IPS DF 4.7 (cell line): ENCODE measurements at regions not wholly inside any gene's neighbourhood (a gene's known extent, or its start where the extent isn't known, plus 50 kb on each side); places are given as distances from the start of the nearest gene placed in this dataset.
"Not testable (repeated sequence)": the region's sequence is repeated elsewhere in the genome, so short reads cannot be mapped to it uniquely, and the experiment has no call there.

Experiments used
- DNase-seq: peaks from one replicate; pipeline ENCODE4 v3.0.0-alpha.2; 2013; ENCODE audit warnings: low spot score; ENCODE audit errors: extremely low read depth

DNA sequence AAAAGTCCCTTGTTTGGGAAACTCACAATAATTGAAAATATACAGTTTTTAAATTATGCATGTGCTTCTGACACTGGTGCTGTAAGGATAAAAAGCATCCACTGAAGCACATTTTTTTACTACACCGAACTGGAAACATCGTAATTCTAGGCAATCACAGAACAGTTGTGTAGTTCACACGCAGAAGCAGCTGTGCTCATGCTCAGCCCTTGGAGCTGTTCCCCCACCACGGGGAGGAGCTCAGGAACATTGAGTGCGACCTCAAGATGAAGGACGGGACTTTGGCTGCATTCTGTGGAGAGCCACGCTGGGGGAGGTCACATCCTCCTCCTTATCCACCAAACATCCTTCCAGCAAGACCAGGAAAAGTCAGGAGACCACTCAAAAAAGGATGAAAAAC is 466.3 kb upstream of the CDH4 start:
- no peak for DNase-seq

DNA sequence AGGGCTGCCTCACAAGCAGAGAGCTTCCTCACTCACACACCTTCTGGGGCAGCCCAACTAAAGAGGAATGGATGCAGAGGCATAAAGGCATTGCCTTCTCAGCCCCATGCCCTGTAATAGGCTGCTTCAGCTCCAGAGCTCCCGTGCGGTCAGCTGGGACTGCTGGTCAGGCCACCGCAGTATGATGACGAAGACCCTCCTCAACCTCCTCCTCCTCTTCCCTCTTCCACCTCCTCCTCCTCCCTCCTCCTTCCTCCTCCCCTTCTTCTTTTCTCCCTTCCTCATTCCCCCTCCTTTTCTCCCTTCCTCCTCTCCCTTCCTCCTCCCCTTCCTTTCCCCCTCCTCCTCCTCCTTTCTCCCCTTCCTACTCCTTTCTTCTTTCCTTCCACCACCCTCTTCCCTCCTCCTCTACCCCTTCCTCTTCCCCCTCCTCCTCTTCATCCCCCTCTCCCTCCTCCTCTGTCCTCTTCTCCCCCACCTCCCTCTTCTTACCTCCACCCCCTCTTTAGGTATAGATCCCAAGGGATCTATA is 465.3 kb upstream of the CDH4 start:
- DNase-seq, result no peak

DNA sequence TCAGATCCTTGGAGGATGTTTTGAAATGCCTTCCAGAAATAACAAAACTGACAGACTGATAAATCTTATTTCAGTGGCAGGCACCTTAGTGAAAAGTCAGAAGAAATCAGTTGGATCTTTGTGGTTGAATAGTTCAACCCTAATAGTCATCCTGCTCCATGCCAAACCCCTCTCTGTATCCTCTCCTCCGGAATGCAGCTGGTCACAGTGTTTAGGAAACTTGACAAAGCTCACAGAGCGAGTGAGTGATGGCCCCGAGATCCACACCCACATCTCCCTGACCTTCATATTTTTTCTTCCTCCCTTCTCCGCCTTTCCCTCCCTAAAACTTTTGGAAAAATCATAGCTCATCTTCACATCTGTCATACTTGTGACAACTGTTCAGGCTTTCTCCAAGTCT is 464.8 kb upstream of the CDH4 start:
- no peak for DNase-seq

DNA sequence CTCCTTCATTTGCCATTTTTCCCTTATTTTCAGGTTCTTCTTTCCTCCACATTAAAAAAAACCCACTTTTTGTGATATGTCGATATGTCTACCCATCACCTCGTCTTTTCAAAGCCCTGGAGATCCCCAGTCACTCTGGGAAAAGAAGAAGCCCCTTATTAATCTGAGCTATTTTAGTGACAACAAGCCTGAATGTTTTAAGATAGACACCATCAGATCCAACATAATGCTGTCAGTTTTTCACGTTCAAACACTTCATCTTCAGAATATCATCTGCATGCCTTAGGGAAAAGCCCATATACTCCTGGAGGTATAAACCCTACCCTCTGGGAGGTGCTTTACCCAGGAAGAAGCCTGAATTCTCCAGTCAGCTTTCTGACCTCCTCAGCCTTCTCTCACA is 464.0 kb upstream of the CDH4 start:
- DNase-seq, result no peak

DNA sequence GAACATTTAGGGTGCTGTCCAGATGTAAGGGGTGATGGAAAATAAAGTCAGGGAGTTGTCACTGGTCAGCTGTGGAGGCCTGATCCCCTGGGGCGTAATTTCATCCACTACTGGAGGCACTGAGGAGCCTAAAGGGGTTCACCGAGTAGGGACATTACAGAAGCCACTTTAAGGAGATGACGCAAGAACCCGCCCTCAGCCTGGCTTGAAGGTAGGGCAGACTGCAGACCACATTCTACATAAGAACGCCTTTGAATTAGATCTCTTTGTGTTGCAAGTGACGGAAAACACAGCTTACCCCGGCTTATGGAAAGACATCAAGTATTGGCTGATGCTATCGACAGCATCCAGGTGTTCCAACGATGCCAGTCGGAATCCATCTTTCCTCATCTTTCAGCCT is 462.7 kb upstream of the CDH4 start:
- DNase-seq, result no peak

DNA sequence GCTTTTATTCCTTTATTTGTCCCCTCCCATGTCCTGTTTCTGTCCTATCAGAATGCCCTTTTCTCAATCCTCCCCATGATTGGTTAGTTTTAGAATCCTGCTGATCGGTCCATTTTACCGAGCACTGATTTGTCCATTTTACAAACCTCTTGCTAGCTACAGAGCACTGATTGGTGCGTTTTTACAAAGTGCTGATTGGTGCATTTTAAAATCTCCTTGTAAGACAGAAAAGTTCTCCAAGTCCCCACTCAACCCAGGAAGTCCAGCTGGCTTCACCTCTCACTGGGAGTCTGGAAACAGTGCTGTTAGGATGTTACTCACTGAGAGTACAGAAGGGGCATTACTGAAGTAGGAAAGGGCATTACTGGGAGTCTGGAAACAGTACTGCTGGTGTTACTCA is 461.7 kb upstream of the CDH4 start:
- not testable (repeated sequence) for DNase-seq

DNA sequence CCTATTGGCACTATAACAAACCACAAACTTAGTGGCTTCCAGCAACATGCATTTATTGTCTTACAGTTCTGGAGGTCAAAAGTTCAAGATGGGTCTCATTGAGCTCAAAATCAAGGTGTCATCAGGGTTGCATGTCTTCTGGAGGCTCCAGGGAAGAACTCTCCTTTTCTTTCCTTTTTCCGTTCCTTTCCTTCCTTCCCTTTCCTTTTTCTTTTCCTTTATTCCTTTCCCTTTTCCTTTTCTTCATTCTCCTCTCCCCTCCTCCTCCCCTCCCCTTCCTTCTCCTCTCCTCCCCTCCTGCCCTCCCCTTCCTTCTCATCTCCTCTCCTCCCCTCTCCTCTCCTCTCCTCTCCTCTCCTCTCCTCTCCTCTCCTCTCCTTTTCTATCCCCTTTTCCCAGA is 460.2 kb upstream of the CDH4 start:
- no peak for DNase-seq

DNA sequence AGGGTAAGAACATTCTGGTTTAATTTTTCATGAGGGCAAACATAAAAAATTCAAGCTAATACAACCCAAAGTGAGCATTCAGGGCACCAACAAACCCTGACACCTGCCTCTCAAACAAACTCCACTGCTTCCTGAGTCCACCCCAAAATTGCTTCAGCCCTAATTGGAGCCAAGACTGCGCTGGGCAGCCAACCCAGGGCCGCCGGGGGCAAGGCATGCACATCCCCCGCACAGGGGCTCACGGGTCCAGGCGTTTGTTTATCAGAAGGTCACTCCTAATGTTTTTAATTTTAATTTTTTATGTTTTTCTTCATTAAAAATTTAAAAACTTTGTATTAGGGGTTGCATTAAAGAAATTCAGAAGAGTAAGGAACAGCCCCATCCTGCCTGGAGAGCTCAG is 459.1 kb upstream of the CDH4 start:
- DNase-seq, result no peak

DNA sequence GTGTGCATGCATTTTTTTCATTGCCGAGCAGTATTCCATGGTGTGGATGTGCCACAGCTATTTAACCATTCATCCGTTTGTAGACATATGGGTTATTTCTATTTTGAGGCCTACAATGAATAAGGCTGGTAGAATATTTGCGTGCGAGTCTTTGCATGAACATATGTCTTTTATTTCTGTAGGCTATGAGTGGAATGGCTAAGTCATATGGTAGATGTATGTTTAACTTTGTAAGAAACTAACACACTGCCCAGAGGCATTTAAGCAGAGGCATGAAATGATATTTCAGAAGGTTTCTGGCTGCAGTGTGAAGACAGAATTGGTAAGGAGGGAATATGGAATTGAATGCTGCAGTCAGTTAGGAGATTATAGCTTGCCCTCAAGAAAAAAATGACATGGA is 457.4 kb upstream of the CDH4 start:
- DNase-seq, result no peak

DNA sequence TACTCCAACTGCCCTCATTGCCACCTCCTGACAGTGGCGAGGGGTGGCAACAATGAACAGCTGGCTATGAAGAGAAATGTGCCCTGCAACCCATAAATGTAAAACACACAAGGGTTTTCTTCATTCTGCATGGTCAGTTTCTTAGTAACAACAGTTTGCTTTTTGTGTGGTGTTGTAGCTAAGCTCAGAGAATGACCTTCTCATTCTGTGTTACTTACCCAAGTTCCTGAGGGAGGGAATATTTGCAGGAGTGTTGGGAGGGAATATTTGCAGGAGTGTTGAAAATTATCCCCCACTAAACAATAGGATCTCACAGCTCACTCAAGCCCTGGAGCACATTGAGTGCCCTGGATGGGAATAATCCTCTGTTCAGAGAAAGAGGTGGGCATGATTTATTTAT is 456.4 kb upstream of the CDH4 start:
- DNase-seq, result no peak

DNA sequence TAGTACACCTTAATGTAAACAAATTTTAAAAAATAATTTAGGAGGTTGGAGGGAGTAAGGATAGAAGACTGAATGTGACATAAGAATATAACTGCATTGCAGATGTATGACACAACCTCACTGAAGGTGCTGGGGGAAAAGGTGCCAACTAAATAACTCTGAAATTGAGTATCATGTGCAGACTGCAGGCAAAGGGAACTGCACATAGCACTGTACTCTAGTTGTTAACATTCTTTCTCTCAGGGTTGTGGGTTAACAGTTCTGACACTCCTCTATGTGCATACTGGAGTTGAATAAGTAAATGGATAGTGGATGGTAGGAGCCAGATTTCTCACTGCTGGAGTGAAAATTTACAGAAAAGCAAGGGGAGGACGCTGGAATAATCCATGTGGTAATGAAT is 451.9 kb upstream of the CDH4 start:
- no peak for DNase-seq

DNA sequence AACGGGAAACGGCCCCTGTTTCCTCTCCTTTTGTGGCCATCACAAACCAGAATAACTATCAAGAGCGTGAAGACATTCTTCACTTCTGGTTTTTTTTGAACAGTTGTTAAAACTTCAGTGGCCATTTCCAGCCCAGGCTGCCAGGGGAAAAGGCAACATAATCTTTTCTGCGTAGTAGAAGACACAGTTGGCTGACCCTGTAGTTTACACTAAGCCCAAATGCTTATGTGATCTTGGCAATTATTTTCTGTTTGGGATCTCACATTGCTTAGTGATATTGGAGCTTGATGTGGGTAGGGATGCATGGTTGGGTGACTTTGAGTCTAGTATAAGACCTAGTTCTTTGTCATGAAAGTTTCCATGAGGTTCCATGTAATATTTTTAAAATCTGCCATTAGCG is 449.4 kb upstream of the CDH4 start:
- no peak for DNase-seq

DNA sequence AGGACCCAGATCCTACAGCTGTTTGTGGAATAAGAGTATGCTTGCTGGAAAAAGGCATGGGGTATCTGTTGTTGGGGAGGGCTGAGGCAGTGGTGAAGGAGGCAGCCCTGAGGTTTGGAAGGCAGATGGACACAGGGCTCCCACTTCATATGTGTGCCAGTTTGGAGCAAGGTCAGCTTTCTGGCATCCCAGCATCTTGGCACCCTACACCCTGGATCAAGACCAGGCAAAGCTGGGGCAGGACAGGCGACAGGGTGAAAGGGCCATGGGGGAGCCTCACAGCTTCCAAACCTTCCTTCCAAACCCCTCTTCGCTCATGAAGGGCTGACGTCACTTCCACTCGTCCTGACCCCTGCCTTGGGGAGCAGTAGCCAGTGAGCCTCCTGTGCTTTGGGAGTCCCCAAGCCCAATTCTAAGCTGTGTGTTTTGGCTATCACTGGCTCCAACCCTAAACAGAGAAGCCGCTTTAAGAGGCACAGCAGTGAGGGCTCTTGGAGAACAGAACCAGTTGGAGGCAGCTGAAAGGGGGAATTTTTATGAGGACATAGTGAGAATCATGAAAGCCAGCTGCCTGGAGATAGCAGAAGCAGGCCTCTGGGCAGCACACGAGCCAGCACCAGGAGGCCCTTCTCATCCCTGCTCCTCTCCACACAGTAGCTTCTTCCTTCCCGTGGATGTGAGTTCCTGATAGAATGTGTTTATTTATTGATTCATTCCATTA is 448.6 kb upstream of the CDH4 start:
- DNase-seq, result no peak

DNA sequence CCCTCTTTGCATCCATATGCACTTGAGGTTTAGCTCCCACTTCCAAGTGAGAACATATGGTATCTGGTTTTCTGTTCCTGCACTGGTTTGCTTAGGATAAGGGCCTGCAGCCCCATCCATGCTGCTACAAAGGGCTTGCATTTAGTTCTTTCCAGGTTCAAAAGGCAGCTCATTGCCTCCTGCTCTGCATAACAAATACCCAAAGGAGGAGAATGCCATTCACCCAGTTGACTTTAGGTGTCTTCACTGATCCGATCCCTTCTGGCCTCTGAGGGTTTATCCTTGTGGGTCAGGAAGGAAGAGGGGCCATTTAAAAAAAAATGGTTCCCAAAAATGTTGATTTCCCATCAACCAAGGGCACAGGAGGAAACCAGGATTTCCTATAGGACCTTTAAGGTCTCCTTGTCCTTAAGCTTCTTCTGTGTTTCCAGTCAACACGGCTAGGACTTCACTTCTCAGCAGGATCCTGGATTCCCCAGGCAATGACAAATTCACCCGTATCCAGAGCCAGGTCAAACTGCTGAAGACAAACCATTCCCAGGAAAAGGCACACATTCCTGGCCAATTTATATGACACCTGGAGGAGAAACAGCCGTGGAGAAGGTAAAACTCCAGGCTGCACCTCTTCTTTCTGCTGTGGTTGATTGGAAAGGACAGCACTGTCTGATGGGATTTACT is 447.7 kb upstream of the CDH4 start:
- DNase-seq, result peak; percentile 46

DNA sequence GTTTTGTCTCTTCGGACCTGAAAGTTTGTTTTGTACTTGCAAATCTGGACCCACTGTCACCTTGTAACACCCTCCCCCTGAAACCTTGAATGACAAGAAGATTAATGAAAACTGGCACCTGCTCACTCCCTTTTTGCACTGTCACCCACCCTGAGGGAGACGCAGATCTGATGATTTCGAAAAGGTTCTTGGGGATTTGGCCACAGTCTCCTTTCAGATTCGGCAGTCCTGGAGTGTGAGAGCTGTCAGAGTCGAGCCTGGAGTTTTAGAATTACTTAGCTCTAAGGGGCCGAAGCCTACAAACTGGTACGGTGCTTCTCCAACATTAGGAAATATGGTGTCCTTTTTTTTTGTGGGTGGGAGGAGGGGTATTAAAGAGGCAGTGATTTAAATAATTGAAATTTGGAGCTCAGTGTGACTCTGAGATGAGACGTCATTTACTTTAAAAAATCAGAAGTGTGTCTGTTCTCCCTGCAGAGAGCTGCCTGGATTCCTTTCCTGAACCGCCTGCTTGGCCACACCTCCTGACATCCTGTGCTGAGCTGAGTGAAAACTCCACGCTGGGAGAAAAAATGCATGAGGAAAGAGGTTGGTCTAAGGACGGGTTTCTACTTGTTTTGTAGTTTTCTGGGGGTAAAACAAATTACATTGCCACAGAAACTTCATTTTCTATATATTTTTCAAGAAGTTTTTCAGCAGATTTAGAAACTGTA is 447.0 kb upstream of the CDH4 start:
- DNase-seq, result no peak

DNA sequence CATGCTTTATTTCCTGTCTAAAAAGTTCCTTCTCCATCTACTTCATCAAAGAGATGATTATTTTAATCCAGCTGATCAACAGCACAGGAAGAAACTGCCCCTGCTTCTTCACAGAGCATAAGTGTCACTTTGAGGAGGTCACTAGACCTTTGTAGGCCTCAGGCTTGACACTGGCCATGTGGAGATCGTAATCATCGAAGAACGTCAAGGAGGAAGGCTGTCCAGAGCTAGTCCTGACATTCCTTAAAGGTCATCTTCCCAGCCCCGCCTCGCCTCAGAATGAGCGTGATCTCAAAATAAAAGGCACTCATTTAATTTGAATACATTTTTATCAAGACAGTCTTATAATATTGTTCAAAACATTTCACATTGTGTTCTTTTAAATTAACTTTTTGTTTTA is 445.7 kb upstream of the CDH4 start:
- DNase-seq, result no peak

DNA sequence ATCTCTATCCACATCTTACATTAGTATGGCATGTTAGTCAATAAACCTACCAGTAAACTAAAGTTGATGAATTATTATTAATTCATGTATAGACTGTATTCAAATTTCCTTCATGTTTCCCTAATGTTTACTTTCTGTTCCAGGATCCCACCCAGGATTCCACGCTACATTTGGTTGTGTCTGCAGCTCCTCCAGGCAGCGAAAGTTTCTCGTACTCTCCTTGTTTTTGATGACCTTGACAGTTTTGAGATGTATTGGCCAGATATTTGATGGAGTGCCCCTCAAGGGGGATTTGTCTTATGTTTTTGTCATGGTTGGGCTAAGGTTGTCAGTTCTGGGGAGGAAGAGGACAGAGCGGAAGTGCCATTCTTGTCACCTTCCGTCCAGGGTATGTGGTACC is 445.2 kb upstream of the CDH4 start:
- no peak for DNase-seq

DNA sequence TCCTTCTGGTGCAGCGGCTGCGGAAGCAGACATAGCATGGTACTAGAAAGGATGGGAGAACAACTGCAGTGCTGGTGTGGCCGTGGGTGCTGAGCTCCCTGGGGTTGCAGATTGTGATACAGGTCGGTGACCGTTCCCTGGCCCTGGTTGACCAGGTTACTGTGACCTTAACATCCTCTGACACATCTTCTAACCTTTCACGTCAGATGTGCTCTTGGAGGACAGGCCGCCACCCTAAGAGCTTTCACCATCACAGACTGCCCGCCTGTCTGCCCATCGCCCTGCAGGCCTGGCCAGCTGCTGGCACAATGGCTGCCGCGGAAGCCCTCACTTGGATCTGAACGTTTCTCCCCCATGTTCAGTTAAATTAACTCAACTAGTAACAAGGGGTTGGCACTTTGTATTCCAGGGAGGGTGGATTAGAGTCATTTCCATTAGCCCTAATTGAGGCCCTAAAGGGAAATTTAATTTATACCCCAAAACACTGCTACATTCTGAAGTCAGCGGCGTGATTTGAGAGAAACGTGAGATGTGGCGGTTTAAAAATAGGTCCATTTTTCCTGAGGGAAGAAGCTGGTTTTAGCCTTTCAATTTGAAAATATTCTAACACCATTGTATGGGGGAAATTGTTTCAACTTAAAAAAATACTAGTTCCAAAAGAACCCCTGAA is 443.9 kb upstream of the CDH4 start:
- no peak for DNase-seq

DNA sequence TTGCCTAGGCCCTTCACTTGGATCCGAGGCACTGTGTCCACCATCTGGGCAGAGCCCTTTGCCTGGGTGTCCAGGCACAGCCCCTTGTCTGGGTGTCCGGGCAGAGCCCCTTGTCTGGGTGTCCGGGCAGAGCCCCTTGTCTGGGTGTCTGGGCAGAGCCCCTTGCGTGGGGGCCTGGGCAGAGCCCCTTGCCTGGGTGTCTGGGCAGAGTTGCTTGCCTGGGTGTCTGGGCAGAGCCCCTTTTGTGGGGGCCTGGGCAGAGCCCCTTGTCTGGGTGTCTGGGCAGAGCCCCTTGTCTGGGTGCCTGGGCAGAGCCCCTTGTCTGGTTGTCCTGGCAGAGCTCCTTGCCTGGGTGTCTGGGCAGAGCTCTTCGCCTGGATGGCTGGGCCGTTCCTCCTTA is 443.4 kb upstream of the CDH4 start:
- no peak for DNase-seq

DNA sequence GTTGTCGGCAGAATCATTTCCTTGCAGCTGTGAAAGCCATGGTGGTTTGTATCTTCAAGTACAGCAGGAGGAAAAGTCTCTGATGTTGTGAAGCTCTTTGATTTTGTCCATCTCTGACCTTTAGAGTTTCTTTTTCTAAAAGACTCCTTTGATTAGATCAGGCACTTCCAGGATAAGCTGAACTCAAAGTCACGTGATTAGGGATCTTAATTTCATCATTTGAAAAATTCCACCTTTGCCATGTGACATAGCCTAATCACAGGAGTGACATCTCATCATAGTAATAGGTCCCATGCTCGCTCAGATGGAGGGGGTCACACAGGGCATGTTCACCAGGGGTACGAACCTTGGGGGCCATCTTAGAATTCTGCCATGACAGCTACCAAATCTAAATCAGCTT is 441.5 kb upstream of the CDH4 start:
- DNase-seq, result no peak

DNA sequence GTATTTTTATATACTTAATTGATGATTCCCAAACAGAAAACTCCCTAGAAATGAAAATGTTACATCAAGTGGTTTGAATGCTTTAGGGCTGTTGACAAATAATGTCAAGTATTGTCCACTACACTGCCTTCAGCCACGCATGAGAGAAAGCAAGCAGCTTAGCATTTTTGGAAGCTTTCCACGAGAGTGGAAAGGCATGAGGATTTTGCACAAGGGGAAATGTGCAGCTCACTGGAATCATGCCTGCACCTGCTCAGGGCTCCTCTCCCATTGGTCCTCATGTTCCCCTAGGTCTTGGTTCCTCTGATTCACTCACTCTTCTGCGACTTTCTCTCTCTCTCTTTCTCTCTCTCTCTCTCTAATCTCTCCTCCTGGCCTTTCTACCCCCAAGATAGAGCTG is 439.5 kb upstream of the CDH4 start:
- DNase-seq, result no peak

DNA sequence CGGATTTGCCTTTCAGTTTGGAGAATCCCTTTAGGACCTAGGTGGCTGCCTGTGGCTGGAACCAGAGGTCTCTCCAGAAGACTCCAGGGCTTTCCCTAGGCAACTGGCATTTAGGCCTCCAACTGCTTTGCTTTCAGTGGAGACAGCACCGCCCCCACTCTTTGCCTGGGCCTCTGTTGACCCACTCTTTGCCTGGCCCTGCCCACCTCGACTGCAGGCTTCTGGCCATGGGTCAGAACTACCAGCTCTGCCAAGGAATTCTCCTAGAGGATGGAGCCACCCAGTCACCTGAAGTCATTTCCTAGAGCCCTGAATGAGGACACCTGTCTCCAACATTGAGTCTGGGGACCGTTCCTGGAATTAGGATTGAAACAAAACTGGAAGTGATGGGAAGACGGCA is 439.0 kb upstream of the CDH4 start:
- no peak for DNase-seq
